ENCODE measurements at regions not wholly inside any gene's neighbourhood (a gene's known extent, or its start where the extent isn't known, plus 50 kb on each side); places are given as distances from the start of the nearest gene placed in this dataset.
"Not testable (repeated sequence)": the region's sequence is repeated elsewhere in the genome, so short reads cannot be mapped to it uniquely, and the experiment has no call there.

- no peaks in the 10 kb centered on the region for H3K36me3 ChIP-seq (ENCODE audit: insufficient read depth, low read length)
- H3K4me3 ChIP-seq (ENCODE audit: low read length) = no peak overlapping the region
- no peaks in the 10 kb centered on the region for H3K27me3 ChIP-seq (ENCODE audit: insufficient read depth, low read length)
- no peaks in the 10 kb centered on the region for H3K9me3 ChIP-seq (ENCODE audit: low read length)
- no peaks in the 10 kb centered on the region for H3K4me1 ChIP-seq (ENCODE audit: insufficient read depth, low read length)
- no peak overlapping the region for H2AFZ ChIP-seq (ENCODE audit: low read depth, low read length)
Measured at GRCh38 chr12:118544569-118544968, 168.2 kb downstream of the SUDS3 start.

- H3K4me1 ChIP-seq (ENCODE audit: insufficient read depth, low read length); H3K27me3 ChIP-seq (ENCODE audit: insufficient read depth, low read length); H3K4me3 ChIP-seq (ENCODE audit: low read length); H3K9me3 ChIP-seq (ENCODE audit: low read length); H3K36me3 ChIP-seq (ENCODE audit: insufficient read depth, low read length); H2AFZ ChIP-seq (ENCODE audit: low read depth, low read length): not testable (repeated sequence)
Measured at GRCh38 chr12:118547606-118548005, 171.3 kb downstream of the SUDS3 start.

- Histone ChIP-seq H3K4me3 (ENCODE audit: low read length) (no peak overlapping the region), H3K36me3 (ENCODE audit: insufficient read depth, low read length) (no peaks in the 10 kb centered on the region), H3K4me1 (ENCODE audit: insufficient read depth, low read length) (no peaks in the 10 kb centered on the region), H2AFZ (ENCODE audit: low read depth, low read length) (no peak overlapping the region), H3K27me3 (ENCODE audit: insufficient read depth, low read length) (no peaks in the 10 kb centered on the region), H3K9me3 (ENCODE audit: low read length) (no peaks in the 10 kb centered on the region)
Measured at GRCh38 chr12:118548887-118549509, 172.6 kb downstream of the SUDS3 start.

GRCh38 chr12:118549510-118549980, 173.2 kb downstream of the SUDS3 start:
- no peak overlapping the region for H2AFZ ChIP-seq (ENCODE audit: low read depth, low read length)
- no peaks in the 10 kb centered on the region for H3K27me3 ChIP-seq (ENCODE audit: insufficient read depth, low read length)
- H3K4me3 ChIP-seq (ENCODE audit: low read length) = no peak overlapping the region
- H3K36me3 ChIP-seq (ENCODE audit: insufficient read depth, low read length) = no peaks in the 10 kb centered on the region
- H3K4me1 ChIP-seq (ENCODE audit: insufficient read depth, low read length) = no peaks in the 10 kb centered on the region
- no peaks in the 10 kb centered on the region for H3K9me3 ChIP-seq (ENCODE audit: low read length)

GRCh38 chr12:118553856-118554504, 177.6 kb downstream of the SUDS3 start:
- Histone ChIP-seq H3K4me1 (ENCODE audit: insufficient read depth, low read length) (no peaks in the 10 kb centered on the region), H3K9me3 (ENCODE audit: low read length) (no peaks in the 10 kb centered on the region), H3K36me3 (ENCODE audit: insufficient read depth, low read length) (no peaks in the 10 kb centered on the region), H2AFZ (ENCODE audit: low read depth, low read length) (no peak overlapping the region), H3K27me3 (ENCODE audit: insufficient read depth, low read length) (no peaks in the 10 kb centered on the region), H3K4me3 (ENCODE audit: low read length) (no peak overlapping the region)

GRCh38 chr12:118558941-118559340, 182.6 kb downstream of the SUDS3 start:
- Histone ChIP-seq H3K4me3 (ENCODE audit: low read length) (no peak overlapping the region), H3K36me3 (ENCODE audit: insufficient read depth, low read length) (no peaks in the 10 kb centered on the region), H3K9me3 (ENCODE audit: low read length) (no peaks in the 10 kb centered on the region), H2AFZ (ENCODE audit: low read depth, low read length) (no peak overlapping the region), H3K27me3 (ENCODE audit: insufficient read depth, low read length) (no peaks in the 10 kb centered on the region), H3K4me1 (ENCODE audit: insufficient read depth, low read length) (no peaks in the 10 kb centered on the region)

- Histone ChIP-seq H3K27me3 (ENCODE audit: insufficient read depth, low read length) (no peaks in the 10 kb centered on the region), H3K4me1 (ENCODE audit: insufficient read depth, low read length) (no peaks in the 10 kb centered on the region), H3K4me3 (ENCODE audit: low read length) (no peak overlapping the region), H2AFZ (ENCODE audit: low read depth, low read length) (no peak overlapping the region), H3K36me3 (ENCODE audit: insufficient read depth, low read length) (no peaks in the 10 kb centered on the region), H3K9me3 (ENCODE audit: low read length) (no peaks in the 10 kb centered on the region)
Measured at GRCh38 chr12:118560733-118561132, 184.4 kb downstream of the SUDS3 start.

- Histone ChIP-seq H3K36me3 (ENCODE audit: insufficient read depth, low read length) (no peaks in the 10 kb centered on the region), H2AFZ (ENCODE audit: low read depth, low read length) (no peak overlapping the region), H3K4me3 (ENCODE audit: low read length) (no peak overlapping the region), H3K4me1 (ENCODE audit: insufficient read depth, low read length) (no peaks in the 10 kb centered on the region), H3K27me3 (ENCODE audit: insufficient read depth, low read length) (no peaks in the 10 kb centered on the region), H3K9me3 (ENCODE audit: low read length) (no peaks in the 10 kb centered on the region)
Measured at GRCh38 chr12:118571730-118572129, 195.4 kb downstream of the SUDS3 start.

GRCh38 chr12:118574288-118574687, 197.9 kb downstream of the SUDS3 start:
- Histone ChIP-seq H3K9me3 (ENCODE audit: low read length) (no peaks in the 10 kb centered on the region), H3K36me3 (ENCODE audit: insufficient read depth, low read length) (no peaks in the 10 kb centered on the region), H3K4me3 (ENCODE audit: low read length) (no peak overlapping the region), H3K27me3 (ENCODE audit: insufficient read depth, low read length) (no peaks in the 10 kb centered on the region), H3K4me1 (ENCODE audit: insufficient read depth, low read length) (no peaks in the 10 kb centered on the region), H2AFZ (ENCODE audit: low read depth, low read length) (no peak overlapping the region)

- Histone ChIP-seq H3K4me3 (ENCODE audit: low read length) (no peak overlapping the region), H3K27me3 (ENCODE audit: insufficient read depth, low read length) (no peaks in the 10 kb centered on the region), H2AFZ (ENCODE audit: low read depth, low read length) (no peak overlapping the region), H3K36me3 (ENCODE audit: insufficient read depth, low read length) (no peaks in the 10 kb centered on the region), H3K4me1 (ENCODE audit: insufficient read depth, low read length) (no peaks in the 10 kb centered on the region), H3K9me3 (ENCODE audit: low read length) (no peaks in the 10 kb centered on the region)
Measured at GRCh38 chr12:118575730-118576129, 199.4 kb downstream of the SUDS3 start.

- Histone ChIP-seq H3K9me3 (ENCODE audit: low read length) (no peaks in the 10 kb centered on the region), H3K27me3 (ENCODE audit: insufficient read depth, low read length) (no peaks in the 10 kb centered on the region), H3K36me3 (ENCODE audit: insufficient read depth, low read length) (no peaks in the 10 kb centered on the region), H3K4me3 (ENCODE audit: low read length) (no peak overlapping the region), H2AFZ (ENCODE audit: low read depth, low read length) (no peak overlapping the region), H3K4me1 (ENCODE audit: insufficient read depth, low read length) (no peaks in the 10 kb centered on the region)
Measured at GRCh38 chr12:118581371-118581770, 205.0 kb downstream of the SUDS3 start.

GRCh38 chr12:118582863-118583262, 206.5 kb downstream of the SUDS3 start:
- Histone ChIP-seq H3K9me3 (ENCODE audit: low read length) (no peaks in the 10 kb centered on the region), H3K4me1 (ENCODE audit: insufficient read depth, low read length) (no peaks in the 10 kb centered on the region), H3K36me3 (ENCODE audit: insufficient read depth, low read length) (no peaks in the 10 kb centered on the region), H3K4me3 (ENCODE audit: low read length) (no peak overlapping the region), H2AFZ (ENCODE audit: low read depth, low read length) (no peak overlapping the region), H3K27me3 (ENCODE audit: insufficient read depth, low read length) (no peaks in the 10 kb centered on the region)

GRCh38 chr12:118586433-118586832, 210.1 kb downstream of the SUDS3 start:
- Histone ChIP-seq H3K4me3 (ENCODE audit: low read length) (no peak overlapping the region), H3K27me3 (ENCODE audit: insufficient read depth, low read length) (no peaks in the 10 kb centered on the region), H3K4me1 (ENCODE audit: insufficient read depth, low read length) (no peaks in the 10 kb centered on the region), H3K9me3 (ENCODE audit: low read length) (no peaks in the 10 kb centered on the region), H2AFZ (ENCODE audit: low read depth, low read length) (no peak overlapping the region), H3K36me3 (ENCODE audit: insufficient read depth, low read length) (no peaks in the 10 kb centered on the region)

GRCh38 chr12:118589162-118589561, 212.8 kb downstream of the SUDS3 start:
- no peak overlapping the region for H2AFZ ChIP-seq (ENCODE audit: low read depth, low read length)
- H3K27me3 ChIP-seq (ENCODE audit: insufficient read depth, low read length) = no peaks in the 10 kb centered on the region
- no peaks in the 10 kb centered on the region for H3K9me3 ChIP-seq (ENCODE audit: low read length)
- no peaks in the 10 kb centered on the region for H3K36me3 ChIP-seq (ENCODE audit: insufficient read depth, low read length)
- H3K4me3 ChIP-seq (ENCODE audit: low read length) = no peak overlapping the region
- H3K4me1 ChIP-seq (ENCODE audit: insufficient read depth, low read length) = no peaks in the 10 kb centered on the region

All from neuron (in vitro differentiated cells).